Adrenal gland (tissue), 5 donors: ENCODE measurements at regions not wholly inside any gene's neighbourhood (a gene's known extent, or its start where the extent isn't known, plus 50 kb on each side); places are given as distances from the start of the nearest gene placed in this dataset.

ENCODE experiments used
- CTCF ChIP-seq, 6 experiments: fragments of 450-650 bp in 4 of 6; fragments of 200-600 bp in 2 of 6; sonication (generic) in 1 of 6; IDR thresholded peaks; 1 replicate in 5 of 6; 2 replicates in 1 of 6; pipeline versions ENCODE4 v1.5.1 to v1.8.0; 2016 to 2021; ENCODE audit warnings: antibody characterized with exemption in 6 of 6, mild to moderate bottlenecking in 2 of 6, moderate library complexity in 1 of 6
- POLR2A ChIP-seq, 2 donors: fragments of 450-650 bp; IDR thresholded peaks; one replicate each; pipeline ENCODE4 v1.6.1; 2017; ENCODE audit warnings: antibody characterized with exemption in 2 of 2, mild to moderate bottlenecking in 2 of 2, moderate library complexity in 1 of 2
- donor health status: DM: no; HTN: no; CAD: no.

DNA sequence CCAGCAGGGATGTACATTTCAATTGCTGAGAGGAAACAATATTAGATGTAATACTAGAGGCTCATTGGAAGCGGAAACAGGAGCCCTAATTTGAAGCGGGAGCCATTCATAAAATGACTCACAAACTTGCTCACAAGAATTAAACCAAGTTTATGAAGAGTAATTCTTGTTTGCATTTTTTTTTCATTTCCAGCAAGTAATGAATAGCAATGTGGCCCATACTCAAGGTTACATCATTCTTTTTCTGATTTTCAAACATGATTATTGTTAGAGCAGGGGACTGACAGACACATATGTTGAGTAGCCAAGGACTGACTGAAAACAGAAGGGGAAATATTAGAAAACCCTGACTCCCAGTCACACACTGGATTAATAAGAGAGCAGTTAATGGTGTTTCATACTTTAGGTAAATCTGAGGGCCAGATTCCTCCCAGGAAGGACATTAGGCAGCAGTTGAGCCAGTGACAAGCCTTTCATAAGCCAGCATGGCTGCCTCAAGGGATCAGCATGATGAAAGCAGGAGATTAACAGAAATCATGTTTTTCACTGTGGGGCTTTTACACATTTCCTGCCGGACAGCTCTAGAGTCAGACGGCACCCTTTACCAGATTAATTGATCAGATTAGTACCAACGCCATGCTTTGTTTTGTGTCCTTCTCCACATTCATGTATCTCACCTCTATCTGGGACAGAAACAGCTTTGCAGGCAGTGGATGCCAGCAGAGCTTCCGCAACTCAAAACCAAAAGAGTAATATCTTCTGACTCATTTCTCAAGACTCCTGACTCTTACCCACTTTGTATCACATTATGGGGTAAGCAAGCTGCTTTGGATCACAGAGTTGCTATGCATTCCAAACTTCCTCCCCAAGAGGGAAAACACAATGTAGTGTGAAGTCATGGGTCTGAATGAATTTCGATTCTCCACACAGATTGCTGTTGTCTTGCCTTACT, 831.6 kb downstream of the KCNA4 start:
- no peak for TF ChIP-seq POLR2A (IDR thresholded peaks at IDR 0.05)
- TF ChIP-seq CTCF (IDR thresholded peaks at IDR 0.05): no peak
